GM19238 (cell line): ENCODE measurements at regions not wholly inside any gene's neighbourhood (a gene's known extent, or its start where the extent isn't known, plus 50 kb on each side); places are given as distances from the start of the nearest gene placed in this dataset.
A peak's percentile ranks its signal among the peaks of the same experiment; 100 is the strongest.

Experiments
- DNase-seq: peaks from one replicate; pipeline ENCODE4 v3.0.0; 2011; ENCODE audit warnings: low spot score; ENCODE audit not compliant: insufficient read length

GRCh38 chr1:58997060-58997411 lies 213.2 kb upstream of the JUN start:
- DNase-seq, result no peak

- no peak for DNase-seq
Observed at GRCh38 chr1:58997637-58998036, 213.8 kb upstream of the JUN start.

- DNase-seq, result no peak
Observed at GRCh38 chr1:58999676-59000075, 215.8 kb upstream of the JUN start.

GRCh38 chr1:59004755-59005154 lies 220.9 kb upstream of the JUN start:
- DNase-seq, result no peak

GRCh38 chr1:59005491-59006288 lies 221.8 kb upstream of the JUN start:
- no peak for DNase-seq

GRCh38 chr1:59006289-59006658 lies 222.4 kb upstream of the JUN start:
- no peak for DNase-seq

- no peak for DNase-seq
Observed at GRCh38 chr1:59006932-59007331, 223.1 kb upstream of the JUN start.

GRCh38 chr1:59007429-59007819 lies 223.6 kb upstream of the JUN start:
- no peak for DNase-seq

GRCh38 chr1:59007820-59008598 lies 224.2 kb upstream of the JUN start:
- no peak for DNase-seq

GRCh38 chr1:59008599-59009347 lies 224.9 kb upstream of the JUN start:
- DNase-seq, result no peak

GRCh38 chr1:59011663-59012062 lies 227.8 kb upstream of the JUN start:
- DNase-seq, result no peak

- DNase-seq, result no peak
Observed at GRCh38 chr1:59012378-59012777, 228.5 kb upstream of the JUN start.

- peak; percentile 12 for DNase-seq
Observed at GRCh38 chr1:59013276-59013927, 229.6 kb upstream of the JUN start.

GRCh38 chr1:59013928-59014279 lies 230.1 kb upstream of the JUN start:
- DNase-seq, result no peak

GRCh38 chr1:59014827-59015226 lies 231.0 kb upstream of the JUN start:
- no peak for DNase-seq

- no peak for DNase-seq
Observed at GRCh38 chr1:59015708-59016107, 231.9 kb upstream of the JUN start.

GRCh38 chr1:59016390-59016789 lies 232.5 kb upstream of the JUN start:
- no peak for DNase-seq

GRCh38 chr1:59017501-59018231 lies 233.8 kb upstream of the JUN start:
- DNase-seq, result no peak

GRCh38 chr1:59018446-59018845 lies 234.6 kb upstream of the JUN start:
- no peak for DNase-seq

- DNase-seq, result no peak
Observed at GRCh38 chr1:59018860-59019259, 235.0 kb upstream of the JUN start.
